GM23338 (cell line): ENCODE measurements at regions not wholly inside any gene's neighbourhood (a gene's known extent, or its start where the extent isn't known, plus 50 kb on each side); places are given as distances from the start of the nearest gene placed in this dataset.

Experiments used
- ATAC-seq: fragments of 200-7000 bp; cut with Tn5 transposase; 3 replicates; pipeline ENCODE4 v1.9.1; 2020
- DNase-seq: peaks from one replicate; pipeline ENCODE4 v3.0.0-alpha.2; 2015; ENCODE audit warnings: low spot score
- H2AFZ ChIP-seq: fragments of 200-600 bp; sonication (generic); 2 replicates; pipeline ENCODE4 v1.8.0; 2016; ENCODE audit warnings: antibody characterized with exemption, mild to moderate bottlenecking, moderate library complexity
- H3F3A ChIP-seq: fragments of 200-600 bp; sonication (generic); replicated peaks from 2 replicates; pipeline ENCODE4 v1.8.0; 2017; ENCODE audit warnings: antibody characterized with exemption, mixed run types, low read depth
- H3K27ac ChIP-seq: fragments of 200-600 bp; sonication (generic); 2 replicates; pipeline ENCODE4 v1.6.1; 2016; ENCODE audit warnings: low read depth
- H3K27me3 ChIP-seq: fragments of 200-600 bp; sonication (generic); 2 replicates; pipeline ENCODE4 v1.8.0; 2016; ENCODE audit warnings: mild to moderate bottlenecking, mixed run types, moderate library complexity; ENCODE audit not compliant: insufficient read depth
- H3K36me3 ChIP-seq: fragments of 200-600 bp; sonication (generic); 2 replicates; pipeline ENCODE4 v1.8.0; 2016; ENCODE audit warnings: mild to moderate bottlenecking; ENCODE audit not compliant: insufficient read depth
- H3K4me1 ChIP-seq: fragments of 200-600 bp; sonication (generic); 2 replicates; pipeline ENCODE4 v1.8.0; 2016; ENCODE audit warnings: mild to moderate bottlenecking, moderate library complexity; ENCODE audit not compliant: insufficient read depth
- H3K4me2 ChIP-seq: fragments of 200-600 bp; sonication (generic); 2 replicates; pipeline ENCODE4 v1.7.1; 2017; ENCODE audit warnings: mixed run types
- H3K4me3 ChIP-seq: fragments of 200-600 bp; sonication (generic); 2 replicates; pipeline ENCODE4 v1.6.1; 2016; ENCODE audit warnings: mixed run types
- H3K79me2 ChIP-seq: fragments of 200-600 bp; sonication (generic); replicated peaks from 2 replicates; pipeline ENCODE4 v1.8.0; 2017; ENCODE audit warnings: mild to moderate bottlenecking; ENCODE audit not compliant: insufficient read depth
- H3K9me2 ChIP-seq: fragments of 200-600 bp; sonication (generic); 2 replicates; pipeline ENCODE4 v1.8.0; 2017; ENCODE audit not compliant: insufficient read depth
- H4K20me1 ChIP-seq: fragments of 200-600 bp; sonication (generic); replicated peaks from 2 replicates; pipeline ENCODE4 v1.8.0; 2017; ENCODE audit warnings: mild to moderate bottlenecking; ENCODE audit not compliant: insufficient read depth
- H3K27ac Mint-ChIP-seq: 2 replicates; pipeline ENCODE4 v1.8.0; 2020; ENCODE audit warnings: inconsistent platforms, mild to moderate bottlenecking, moderate library complexity, mixed read lengths
- H3K27me3 Mint-ChIP-seq: 3 replicates; pipeline ENCODE4 v1.8.0; 2022; ENCODE audit warnings: low read depth, mild to moderate bottlenecking, moderate library complexity, mixed read lengths, inconsistent platforms; ENCODE audit not compliant: insufficient read depth, poor library complexity
- H3K36me3 Mint-ChIP-seq: 3 replicates; pipeline ENCODE4 v1.8.0; 2021; ENCODE audit warnings: low read depth, mild to moderate bottlenecking, inconsistent platforms, moderate library complexity, mixed read lengths
- H3K4me1 Mint-ChIP-seq: 3 replicates; pipeline ENCODE4 v1.8.0; 2020; ENCODE audit warnings: mild to moderate bottlenecking, inconsistent platforms, mixed read lengths
- H3K4me3 Mint-ChIP-seq: 3 replicates; pipeline ENCODE4 v1.8.0; 2021; ENCODE audit warnings: moderate library complexity, mild to moderate bottlenecking, inconsistent platforms, mixed read lengths
- H3K9me3 Mint-ChIP-seq: 3 replicates; pipeline ENCODE4 v1.8.0; 2020; ENCODE audit warnings: moderate library complexity, mild to moderate bottlenecking, inconsistent platforms, mixed read lengths
- CREB1 ChIP-seq: fragments of 250-450 bp; sonication (Bioruptor Pico); IDR thresholded peaks from 2 replicates; pipeline ENCODE4 v1.5.0; 2020; ENCODE audit warnings: low read depth, mild to moderate bottlenecking, moderate library complexity
- EZH2 ChIP-seq: fragments of 200-600 bp; sonication (generic); IDR thresholded peaks from one replicate; pipeline ENCODE4 v1.8.0; 2017; ENCODE audit warnings: antibody characterized with exemption, mild to moderate bottlenecking, low read depth; ENCODE audit not compliant: unreplicated experiment
- JUNB ChIP-seq: IDR thresholded peaks from one replicate; pipeline ENCODE4 v1.6.1; 2016; ENCODE audit warnings: antibody characterized with exemption; ENCODE audit not compliant: unreplicated experiment
- NANOG ChIP-seq: IDR thresholded peaks from 2 replicates; pipeline ENCODE4 v1.6.1; 2016; ENCODE audit warnings: antibody characterized with exemption, borderline replicate concordance
- POLR2AphosphoS5 ChIP-seq: IDR thresholded peaks from 2 replicates; pipeline ENCODE4 v1.6.1; 2016; ENCODE audit warnings: antibody characterized with exemption, low read depth
- STAT1 ChIP-seq: IDR thresholded peaks from one replicate; pipeline ENCODE4 v1.6.1; 2016; ENCODE audit warnings: antibody characterized with exemption; ENCODE audit not compliant: unreplicated experiment
- ZNF114 ChIP-seq: fragments of 250-450 bp; sonication (Bioruptor Pico); IDR thresholded peaks from 2 replicates; pipeline ENCODE4 v1.5.0; 2020; ENCODE audit warnings: mild to moderate bottlenecking, moderate library complexity
- ZNF331 ChIP-seq: fragments of 250-450 bp; sonication (Bioruptor Pico); IDR thresholded peaks from 2 replicates; pipeline ENCODE4 v1.5.0; 2020; ENCODE audit warnings: low read depth, mild to moderate bottlenecking, moderate library complexity
- TF ChIP-seq, protein P1 (sequence below): fragments of 250-450 bp; sonication (Bioruptor Pico); IDR thresholded peaks from 2 replicates; pipeline ENCODE4 v1.5.0; 2020; ENCODE audit warnings: mild to moderate bottlenecking, moderate library complexity

DNA sequence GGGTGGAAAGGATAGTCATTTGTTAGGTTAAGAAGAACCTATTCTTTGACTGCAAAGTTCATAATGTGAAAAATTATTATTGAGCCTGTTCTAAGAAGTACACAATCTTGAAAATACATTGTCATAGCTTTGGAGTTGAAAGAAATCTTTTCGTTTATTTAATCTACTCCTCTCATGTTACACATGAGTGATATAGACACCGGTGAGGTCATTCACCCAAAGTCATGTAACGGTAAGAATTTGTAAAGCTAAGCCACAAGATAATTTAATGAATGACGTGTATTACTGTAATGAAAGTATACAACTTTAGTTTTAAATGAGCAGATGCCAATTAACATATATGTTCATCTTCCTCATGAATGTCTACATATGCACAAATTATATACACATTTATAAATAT is 284.1 kb upstream of the PDE4D start:
- H3K4me1 Mint-ChIP-seq: peaks cover 1% of the 10 kb centered on the region; the same call in 2 of the 3 replicates
- Histone ChIP-seq H4K20me1 (no peaks in the 10 kb centered on the region), H3K4me2 (no peak overlapping the region), H3K9me2 (no peaks in the 10 kb centered on the region), H2AFZ (no peak overlapping the region), H3K79me2 (no peaks in the 10 kb centered on the region), H3K4me1 (no peaks in the 10 kb centered on the region), H3K27ac (no peak overlapping the region), H3F3A (no peaks in the 10 kb centered on the region), H3K27me3 (no peaks in the 10 kb centered on the region), H3K36me3 (no peaks in the 10 kb centered on the region), H3K4me3 (no peak overlapping the region)
- ATAC-seq (no peak), DNase-seq (no peak)
- no peak overlapping the region for H3K4me3 Mint-ChIP-seq
- TF ChIP-seq EZH2 (no peak), ZNF114 (CRISPR knock-in tag) (no peak), STAT1 (no peak), POLR2AphosphoS5 (no peak), NANOG (no peak)
- TF ChIP-seq, protein P1, sequence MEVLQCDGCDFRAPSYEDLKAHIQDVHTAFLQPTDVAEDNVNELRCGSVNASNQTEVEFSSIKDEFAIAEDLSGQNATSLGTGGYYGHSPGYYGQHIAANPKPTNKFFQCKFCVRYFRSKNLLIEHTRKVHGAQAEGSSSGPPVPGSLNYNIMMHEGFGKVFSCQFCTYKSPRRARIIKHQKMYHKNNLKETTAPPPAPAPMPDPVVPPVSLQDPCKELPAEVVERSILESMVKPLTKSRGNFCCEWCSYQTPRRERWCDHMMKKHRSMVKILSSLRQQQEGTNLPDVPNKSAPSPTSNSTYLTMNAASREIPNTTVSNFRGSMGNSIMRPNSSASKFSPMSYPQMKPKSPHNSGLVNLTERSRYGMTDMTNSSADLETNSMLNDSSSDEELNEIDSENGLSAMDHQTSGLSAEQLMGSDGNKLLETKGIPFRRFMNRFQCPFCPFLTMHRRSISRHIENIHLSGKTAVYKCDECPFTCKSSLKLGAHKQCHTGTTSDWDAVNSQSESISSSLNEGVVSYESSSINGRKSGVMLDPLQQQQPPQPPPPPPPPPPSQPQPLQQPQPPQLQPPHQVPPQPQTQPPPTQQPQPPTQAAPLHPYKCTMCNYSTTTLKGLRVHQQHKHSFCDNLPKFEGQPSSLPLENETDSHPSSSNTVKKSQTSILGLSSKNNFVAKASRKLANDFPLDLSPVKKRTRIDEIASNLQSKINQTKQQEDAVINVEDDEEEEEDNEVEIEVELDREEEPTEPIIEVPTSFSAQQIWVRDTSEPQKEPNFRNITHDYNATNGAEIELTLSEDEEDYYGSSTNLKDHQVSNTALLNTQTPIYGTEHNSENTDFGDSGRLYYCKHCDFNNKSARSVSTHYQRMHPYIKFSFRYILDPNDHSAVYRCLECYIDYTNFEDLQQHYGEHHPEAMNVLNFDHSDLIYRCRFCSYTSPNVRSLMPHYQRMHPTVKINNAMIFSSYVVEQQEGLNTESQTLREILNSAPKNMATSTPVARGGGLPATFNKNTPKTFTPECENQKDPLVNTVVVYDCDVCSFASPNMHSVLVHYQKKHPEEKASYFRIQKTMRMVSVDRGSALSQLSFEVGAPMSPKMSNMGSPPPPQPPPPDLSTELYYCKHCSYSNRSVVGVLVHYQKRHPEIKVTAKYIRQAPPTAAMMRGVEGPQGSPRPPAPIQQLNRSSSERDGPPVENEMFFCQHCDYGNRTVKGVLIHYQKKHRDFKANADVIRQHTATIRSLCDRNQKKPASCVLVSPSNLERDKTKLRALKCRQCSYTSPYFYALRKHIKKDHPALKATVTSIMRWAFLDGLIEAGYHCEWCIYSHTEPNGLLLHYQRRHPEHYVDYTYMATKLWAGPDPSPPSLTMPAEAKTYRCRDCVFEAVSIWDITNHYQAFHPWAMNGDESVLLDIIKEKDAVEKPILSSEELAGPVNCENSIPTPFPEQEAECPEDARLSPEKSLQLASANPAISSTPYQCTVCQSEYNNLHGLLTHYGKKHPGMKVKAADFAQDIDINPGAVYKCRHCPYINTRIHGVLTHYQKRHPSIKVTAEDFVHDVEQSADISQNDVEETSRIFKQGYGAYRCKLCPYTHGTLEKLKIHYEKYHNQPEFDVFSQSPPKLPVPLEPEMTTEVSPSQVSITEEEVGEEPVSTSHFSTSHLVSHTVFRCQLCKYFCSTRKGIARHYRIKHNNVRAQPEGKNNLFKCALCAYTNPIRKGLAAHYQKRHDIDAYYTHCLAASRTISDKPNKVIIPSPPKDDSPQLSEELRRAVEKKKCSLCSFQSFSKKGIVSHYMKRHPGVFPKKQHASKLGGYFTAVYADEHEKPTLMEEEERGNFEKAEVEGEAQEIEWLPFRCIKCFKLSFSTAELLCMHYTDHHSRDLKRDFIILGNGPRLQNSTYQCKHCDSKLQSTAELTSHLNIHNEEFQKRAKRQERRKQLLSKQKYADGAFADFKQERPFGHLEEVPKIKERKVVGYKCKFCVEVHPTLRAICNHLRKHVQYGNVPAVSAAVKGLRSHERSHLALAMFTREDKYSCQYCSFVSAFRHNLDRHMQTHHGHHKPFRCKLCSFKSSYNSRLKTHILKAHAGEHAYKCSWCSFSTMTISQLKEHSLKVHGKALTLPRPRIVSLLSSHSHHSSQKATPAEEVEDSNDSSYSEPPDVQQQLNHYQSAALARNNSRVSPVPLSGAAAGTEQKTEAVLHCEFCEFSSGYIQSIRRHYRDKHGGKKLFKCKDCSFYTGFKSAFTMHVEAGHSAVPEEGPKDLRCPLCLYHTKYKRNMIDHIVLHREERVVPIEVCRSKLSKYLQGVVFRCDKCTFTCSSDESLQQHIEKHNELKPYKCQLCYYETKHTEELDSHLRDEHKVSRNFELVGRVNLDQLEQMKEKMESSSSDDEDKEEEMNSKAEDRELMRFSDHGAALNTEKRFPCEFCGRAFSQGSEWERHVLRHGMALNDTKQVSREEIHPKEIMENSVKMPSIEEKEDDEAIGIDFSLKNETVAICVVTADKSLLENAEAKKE (CRISPR knock-in tag): no peak
- no peaks in the 10 kb centered on the region for H3K27me3 Mint-ChIP-seq
- no peaks in the 10 kb centered on the region for H3K9me3 Mint-ChIP-seq
- H3K27ac Mint-ChIP-seq: no peak overlapping the region
- no peaks in the 10 kb centered on the region; the same call in 2 of the 3 replicates for H3K36me3 Mint-ChIP-seq

DNA sequence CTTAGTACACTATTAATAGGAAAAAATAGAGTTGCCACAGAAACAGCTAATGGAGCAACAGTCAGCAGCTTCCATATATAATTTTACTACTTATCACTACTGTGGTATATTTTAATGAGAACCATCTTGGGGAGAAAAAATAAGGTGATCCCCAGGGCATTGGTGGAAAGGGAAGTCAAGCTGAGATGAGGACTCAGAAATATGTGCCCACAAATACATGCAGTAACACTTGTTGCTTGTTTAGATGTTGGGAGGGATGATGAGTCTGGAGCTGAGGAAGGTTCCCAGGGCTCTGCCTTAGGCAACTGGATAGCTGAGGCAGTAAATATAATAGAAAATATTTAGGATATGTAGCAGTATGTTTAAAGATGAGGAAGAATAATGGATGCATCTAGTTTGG is 280.1 kb upstream of the PDE4D start:
- H3K4me3 ChIP-seq: no peak overlapping the region
- Mint-ChIP-seq H3K4me3 (no peak overlapping the region), H3K4me1 (peaks cover 6% of the 10 kb centered on the region; the same call in 2 of the 3 replicates), H3K36me3 (no peaks in the 10 kb centered on the region; the same call in 2 of the 3 replicates), H3K27ac (no peak overlapping the region), H3K9me3 (no peaks in the 10 kb centered on the region), H3K27me3 (no peaks in the 10 kb centered on the region)
- H2AFZ ChIP-seq: no peak overlapping the region
- no peaks in the 10 kb centered on the region for H3K27me3 ChIP-seq
- no peaks in the 10 kb centered on the region for H3K79me2 ChIP-seq
- no peak overlapping the region for H3K27ac ChIP-seq
- no peak for DNase-seq
- H3K4me2 ChIP-seq: no peak overlapping the region
- no peaks in the 10 kb centered on the region for H3K36me3 ChIP-seq
- ATAC-seq: no peak
- no peaks in the 10 kb centered on the region for H3F3A ChIP-seq
- no peaks in the 10 kb centered on the region for H3K9me2 ChIP-seq
- H4K20me1 ChIP-seq: no peaks in the 10 kb centered on the region
- H3K4me1 ChIP-seq: no peaks in the 10 kb centered on the region
- TF ChIP-seq ZNF114 (CRISPR knock-in tag): no peak
- TF ChIP-seq ZNF331: no peak
- TF ChIP-seq CREB1: no peak
- no peak for TF ChIP-seq JUNB
- TF ChIP-seq POLR2AphosphoS5: no peak
- no peak for TF ChIP-seq STAT1
